Colonic mucosa (tissue), 4 donors: ENCODE measurements at regions not wholly inside any gene's neighbourhood (a gene's known extent, or its start where the extent isn't known, plus 50 kb on each side); places are given as distances from the start of the nearest gene placed in this dataset.

Experiments used
- DNase-seq: peaks from one replicate; pipeline ENCODE4 v3.0.0-alpha.2; 2020
- H3K27ac ChIP-seq: fragments of 200-600 bp; one replicate; pipeline ENCODE4 v1.8.0; 2021
- H3K27me3 ChIP-seq: fragments of 200-600 bp; one replicate; pipeline ENCODE4 v1.8.0; 2021
- H3K36me3 ChIP-seq: fragments of 200-600 bp; one replicate; pipeline ENCODE4 v1.8.0; 2021
- H3K4me1 ChIP-seq: fragments of 200-600 bp; one replicate; pipeline ENCODE4 v1.8.0; 2021; ENCODE audit warnings: mild to moderate bottlenecking
- H3K4me3 ChIP-seq: fragments of 200-600 bp; one replicate; pipeline ENCODE4 v1.8.0; 2021
- H3K9ac ChIP-seq, 2 donors: one replicate each; pipeline ENCODE4 v1.7.0; 2013; ENCODE audit warnings: control low read depth in 2 of 2, low read depth in 2 of 2, low read length in 2 of 2
- H3K9me3 ChIP-seq: fragments of 200-600 bp; one replicate; pipeline ENCODE4 v1.8.0; 2021
- intact Hi-C: fragments of 100-400 bp; cut with DNase I; formaldehyde crosslinking; loops from one replicate; pipeline ENCODE4 v1.14.1; 2022
- TF ChIP-seq, protein P1 (sequence below): fragments of 200-600 bp; IDR thresholded peaks from one replicate; pipeline ENCODE4 v1.8.0; 2022; ENCODE audit warnings: antibody characterized with exemption, mild to moderate bottlenecking
- donor health status: healthy.
- donor health status: DM: no; HTN: no; CAD: no.
- donor health status: DM: no; HTN: no; CAD: no.

DNA sequence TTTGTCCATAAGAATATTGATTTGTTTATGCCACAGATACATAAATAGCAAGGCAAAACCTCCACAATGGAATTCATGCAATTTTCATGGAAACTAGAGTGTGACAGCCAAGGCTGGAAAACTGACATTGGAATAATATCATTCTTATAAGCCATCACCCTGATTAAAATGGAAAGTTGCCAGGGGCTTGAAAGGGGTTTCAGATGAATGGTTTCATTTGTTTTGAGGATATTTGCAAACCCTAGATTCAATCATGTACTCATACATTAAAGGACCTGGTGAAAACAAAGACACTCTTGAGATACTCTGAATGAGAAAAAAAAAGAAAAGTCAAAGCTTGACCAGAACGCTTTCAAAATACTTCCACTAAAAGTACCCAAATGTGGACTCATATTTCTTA is 205.7 kb downstream of the DIO2 start:
- H3K27me3 ChIP-seq = no peaks in the 10 kb centered on the region
- H3K4me3 ChIP-seq = no peak overlapping the region
- H3K27ac ChIP-seq = no peak overlapping the region
- TF ChIP-seq, protein P1, sequence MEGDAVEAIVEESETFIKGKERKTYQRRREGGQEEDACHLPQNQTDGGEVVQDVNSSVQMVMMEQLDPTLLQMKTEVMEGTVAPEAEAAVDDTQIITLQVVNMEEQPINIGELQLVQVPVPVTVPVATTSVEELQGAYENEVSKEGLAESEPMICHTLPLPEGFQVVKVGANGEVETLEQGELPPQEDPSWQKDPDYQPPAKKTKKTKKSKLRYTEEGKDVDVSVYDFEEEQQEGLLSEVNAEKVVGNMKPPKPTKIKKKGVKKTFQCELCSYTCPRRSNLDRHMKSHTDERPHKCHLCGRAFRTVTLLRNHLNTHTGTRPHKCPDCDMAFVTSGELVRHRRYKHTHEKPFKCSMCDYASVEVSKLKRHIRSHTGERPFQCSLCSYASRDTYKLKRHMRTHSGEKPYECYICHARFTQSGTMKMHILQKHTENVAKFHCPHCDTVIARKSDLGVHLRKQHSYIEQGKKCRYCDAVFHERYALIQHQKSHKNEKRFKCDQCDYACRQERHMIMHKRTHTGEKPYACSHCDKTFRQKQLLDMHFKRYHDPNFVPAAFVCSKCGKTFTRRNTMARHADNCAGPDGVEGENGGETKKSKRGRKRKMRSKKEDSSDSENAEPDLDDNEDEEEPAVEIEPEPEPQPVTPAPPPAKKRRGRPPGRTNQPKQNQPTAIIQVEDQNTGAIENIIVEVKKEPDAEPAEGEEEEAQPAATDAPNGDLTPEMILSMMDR = no peak
- intact Hi-C loops = no loop called here
- H3K9ac ChIP-seq = no peak overlapping the region
- no peaks in the 10 kb centered on the region for H3K9me3 ChIP-seq
- DNase-seq = no peak
- no peaks in the 10 kb centered on the region for H3K36me3 ChIP-seq
- H3K4me1 ChIP-seq = no peaks in the 10 kb centered on the region

DNA sequence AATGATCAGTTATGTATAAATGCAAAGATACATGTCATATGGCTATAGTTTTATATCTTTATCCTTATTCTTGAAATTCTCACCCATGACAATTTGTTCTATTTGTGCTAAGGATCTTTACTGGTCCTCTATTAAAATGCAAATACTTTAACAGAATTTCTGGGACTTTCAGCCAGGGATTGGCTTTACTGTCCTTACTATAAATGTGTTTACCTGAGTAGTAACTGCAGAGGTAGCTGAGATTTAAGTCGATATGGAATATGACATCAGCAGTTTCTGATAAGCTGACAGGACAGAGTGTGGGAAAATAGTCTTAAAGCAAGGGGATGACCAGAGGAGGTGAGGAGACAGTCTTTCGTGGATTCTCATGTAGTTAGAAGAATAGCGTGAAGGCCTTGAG is 206.4 kb downstream of the DIO2 start:
- no peak for DNase-seq
- Histone ChIP-seq H3K27me3 (no peaks in the 10 kb centered on the region), H3K9ac (no peak overlapping the region), H3K27ac (no peak overlapping the region), H3K36me3 (no peaks in the 10 kb centered on the region), H3K9me3 (no peaks in the 10 kb centered on the region), H3K4me3 (no peak overlapping the region), H3K4me1 (no peaks in the 10 kb centered on the region)
- TF ChIP-seq, protein P1 = no peak
- intact Hi-C loops = no loop called here

DNA sequence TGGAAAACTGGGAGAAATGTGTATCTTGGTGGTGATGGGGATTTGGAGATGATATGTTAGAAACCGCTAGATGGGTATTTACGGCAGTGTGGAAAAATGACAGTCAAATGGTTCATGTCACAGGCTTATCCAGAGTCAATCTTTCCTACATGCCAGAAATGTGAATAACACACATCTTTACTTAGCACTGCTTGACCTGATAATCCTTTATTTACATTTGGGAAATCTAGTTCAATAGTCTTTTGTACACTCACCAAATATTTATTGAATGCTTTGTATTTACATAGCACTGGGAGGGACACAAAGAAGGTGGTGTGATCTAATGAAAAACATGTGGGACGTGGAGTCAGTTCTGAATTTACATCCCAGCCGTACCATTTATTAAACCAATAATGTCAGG is 208.2 kb downstream of the DIO2 start:
- no peaks in the 10 kb centered on the region for H3K36me3 ChIP-seq
- no peak overlapping the region for H3K27ac ChIP-seq
- H3K4me3 ChIP-seq = no peak overlapping the region
- intact Hi-C loops = no loop called here
- H3K9me3 ChIP-seq = no peaks in the 10 kb centered on the region
- no peak for DNase-seq
- H3K4me1 ChIP-seq = no peaks in the 10 kb centered on the region
- H3K9ac ChIP-seq = no peak overlapping the region
- TF ChIP-seq, protein P1 = no peak
- H3K27me3 ChIP-seq = no peaks in the 10 kb centered on the region

DNA sequence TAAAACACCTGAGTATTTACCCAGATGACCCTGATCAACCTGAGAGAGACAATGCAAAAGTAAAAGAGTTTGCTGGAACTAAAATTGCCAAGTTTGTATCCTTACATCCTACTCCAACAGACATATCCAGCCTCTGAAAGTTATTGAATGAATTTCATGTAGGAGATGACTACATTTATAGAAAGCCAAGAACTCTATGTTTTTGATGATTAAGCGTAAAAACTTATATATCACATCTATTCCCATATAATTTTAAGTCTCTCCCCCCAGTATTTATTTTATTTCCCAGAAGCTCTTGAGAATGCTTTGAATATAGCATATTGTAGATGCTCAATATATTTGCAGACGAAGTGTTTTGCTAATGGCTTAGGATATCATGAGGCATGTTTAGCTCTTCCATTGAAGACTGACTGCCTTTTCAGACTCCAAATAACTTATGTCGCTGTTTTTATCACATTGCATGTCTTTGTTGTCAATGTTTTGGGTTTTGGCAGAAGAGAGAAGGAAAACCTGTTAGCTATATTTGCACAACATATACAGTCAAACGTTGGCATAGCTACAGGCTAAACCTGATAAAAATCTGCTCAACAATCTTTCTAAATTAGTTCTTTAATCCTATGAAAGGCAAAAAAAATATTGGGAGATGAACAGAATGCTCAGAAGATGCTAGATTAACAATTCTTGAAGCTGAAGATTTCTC is 213.6 kb downstream of the DIO2 start:
- intact Hi-C loops = no loop called here
- Histone ChIP-seq H3K27me3 (no peaks in the 10 kb centered on the region), H3K4me1 (no peaks in the 10 kb centered on the region), H3K9ac (no peak overlapping the region), H3K9me3 (no peaks in the 10 kb centered on the region), H3K27ac (no peak overlapping the region), H3K36me3 (no peaks in the 10 kb centered on the region), H3K4me3 (no peak overlapping the region)
- DNase-seq = no peak
- TF ChIP-seq, protein P1 = no peak

DNA sequence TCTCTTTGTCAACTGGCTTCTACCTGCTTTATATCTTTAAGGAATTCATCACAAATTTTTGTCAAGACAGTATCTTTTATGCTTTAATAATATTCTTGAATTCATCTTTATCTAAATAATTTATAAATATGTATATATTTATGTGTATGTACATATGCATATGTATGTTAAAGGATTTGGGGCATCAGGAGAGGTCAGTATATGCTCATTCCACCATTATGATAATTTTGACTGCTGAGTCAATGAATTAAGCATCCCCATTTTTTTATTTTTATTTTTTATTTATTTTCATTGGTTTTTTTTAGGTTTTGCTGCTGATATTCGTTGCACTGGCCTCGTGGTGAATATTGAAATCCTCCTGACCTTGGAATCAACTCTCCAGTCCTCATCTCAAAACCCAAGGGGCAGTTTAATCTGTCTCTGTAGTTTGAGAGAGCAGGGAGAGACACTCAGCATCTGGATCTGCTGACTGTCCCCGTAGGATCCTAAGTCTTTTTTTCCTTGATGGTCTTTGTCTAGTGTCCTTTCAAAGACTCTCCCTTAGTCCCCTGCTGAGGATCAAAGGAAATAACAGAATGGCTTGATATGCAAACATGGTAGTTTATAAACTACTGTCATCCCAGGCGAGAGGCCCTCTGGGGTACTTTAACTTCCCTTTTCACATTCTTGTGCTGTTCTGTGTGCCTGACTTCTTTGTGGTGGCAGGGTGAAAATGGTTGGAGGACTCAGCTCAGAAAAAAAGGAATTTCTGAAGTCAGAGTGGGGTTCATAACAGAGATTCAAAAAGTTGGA is 218.7 kb downstream of the DIO2 start:
- H3K4me1 ChIP-seq = no peaks in the 10 kb centered on the region
- TF ChIP-seq, protein P1 = no peak
- no peak for DNase-seq
- no peak overlapping the region for H3K27ac ChIP-seq
- H3K9ac ChIP-seq = no peak overlapping the region
- intact Hi-C loops = no loop called here
- H3K27me3 ChIP-seq = no peaks in the 10 kb centered on the region
- no peak overlapping the region for H3K4me3 ChIP-seq
- H3K36me3 ChIP-seq = no peaks in the 10 kb centered on the region
- no peaks in the 10 kb centered on the region for H3K9me3 ChIP-seq
